AML-193 (cell line): ENCODE measurements at regions not wholly inside any gene's neighbourhood (a gene's known extent, or its start where the extent isn't known, plus 50 kb on each side); places are given as distances from the start of the nearest gene placed in this dataset.
"Not testable (repeated sequence)": the region's sequence is repeated elsewhere in the genome, so short reads cannot be mapped to it uniquely, and the experiment has no call there.

Source experiments
- DNase-seq, 2 experiments: peaks; one replicate each; lab custom pipeline; 2025; lab: John Stamatoyannopoulos, UW

DNA sequence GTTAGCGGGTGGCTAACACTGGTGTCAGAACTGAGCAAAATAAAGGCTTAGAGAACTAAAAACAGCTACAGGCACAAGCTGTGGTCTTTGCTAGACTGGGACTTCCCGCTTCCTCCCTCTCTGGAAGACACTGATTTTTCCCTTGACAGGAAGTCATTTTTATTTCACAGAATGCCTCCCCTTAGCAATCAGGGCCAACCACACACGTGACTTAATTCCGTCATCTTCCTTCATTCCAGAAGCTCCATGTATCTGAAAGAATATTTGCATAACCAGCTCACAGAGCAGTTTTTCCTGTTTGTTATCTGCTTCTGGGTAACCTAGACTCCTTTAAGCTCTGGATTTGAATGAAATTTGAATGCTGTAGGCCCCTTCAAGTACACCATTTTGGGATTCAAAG, 327.5 kb upstream of the FRG1 start:
- DNase-seq: no peak

DNA sequence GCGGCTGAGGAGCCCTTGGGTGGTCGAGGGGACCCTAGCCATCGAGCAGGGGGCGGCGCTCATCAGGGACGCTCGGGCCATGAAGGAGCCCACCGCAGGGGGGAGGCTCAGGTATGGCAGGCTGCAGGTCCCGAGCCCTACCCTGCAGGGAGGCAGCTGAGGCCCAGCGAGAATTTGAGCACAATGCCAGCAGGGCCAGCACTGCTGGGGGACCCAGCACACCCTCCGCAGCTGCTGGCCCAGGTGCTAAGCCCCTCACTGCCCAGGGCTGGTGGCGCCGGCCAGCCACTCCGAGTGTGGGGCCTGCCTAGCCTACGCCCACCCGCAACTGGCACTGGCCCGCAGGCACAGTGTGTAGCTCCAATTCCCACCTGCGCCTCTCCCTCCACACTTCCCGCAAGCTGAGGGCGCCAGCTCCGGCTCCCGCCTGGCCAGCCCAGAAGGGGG, 325.4 kb upstream of the FRG1 start:
- DNase-seq: no peak

DNA sequence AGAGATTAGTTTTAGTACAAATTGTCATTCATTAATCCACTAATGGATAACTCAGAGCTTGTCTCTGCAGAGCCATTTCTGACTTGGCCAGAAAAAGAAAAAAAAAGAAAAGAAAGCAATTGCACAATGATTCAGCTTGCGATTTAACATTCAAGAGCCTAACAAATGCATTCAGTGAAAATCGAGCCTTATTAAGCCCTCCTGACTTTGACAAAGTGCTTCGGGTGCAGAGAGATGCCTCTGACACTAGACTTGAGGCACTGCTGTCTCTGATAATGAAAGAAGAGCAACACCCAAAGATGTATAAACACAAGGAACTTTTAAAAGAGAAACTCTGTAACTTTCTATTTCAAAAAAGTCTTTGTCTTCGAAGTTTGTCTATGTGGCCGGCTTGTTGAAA, 322.9 kb upstream of the FRG1 start:
- DNase-seq: not testable (repeated sequence)

DNA sequence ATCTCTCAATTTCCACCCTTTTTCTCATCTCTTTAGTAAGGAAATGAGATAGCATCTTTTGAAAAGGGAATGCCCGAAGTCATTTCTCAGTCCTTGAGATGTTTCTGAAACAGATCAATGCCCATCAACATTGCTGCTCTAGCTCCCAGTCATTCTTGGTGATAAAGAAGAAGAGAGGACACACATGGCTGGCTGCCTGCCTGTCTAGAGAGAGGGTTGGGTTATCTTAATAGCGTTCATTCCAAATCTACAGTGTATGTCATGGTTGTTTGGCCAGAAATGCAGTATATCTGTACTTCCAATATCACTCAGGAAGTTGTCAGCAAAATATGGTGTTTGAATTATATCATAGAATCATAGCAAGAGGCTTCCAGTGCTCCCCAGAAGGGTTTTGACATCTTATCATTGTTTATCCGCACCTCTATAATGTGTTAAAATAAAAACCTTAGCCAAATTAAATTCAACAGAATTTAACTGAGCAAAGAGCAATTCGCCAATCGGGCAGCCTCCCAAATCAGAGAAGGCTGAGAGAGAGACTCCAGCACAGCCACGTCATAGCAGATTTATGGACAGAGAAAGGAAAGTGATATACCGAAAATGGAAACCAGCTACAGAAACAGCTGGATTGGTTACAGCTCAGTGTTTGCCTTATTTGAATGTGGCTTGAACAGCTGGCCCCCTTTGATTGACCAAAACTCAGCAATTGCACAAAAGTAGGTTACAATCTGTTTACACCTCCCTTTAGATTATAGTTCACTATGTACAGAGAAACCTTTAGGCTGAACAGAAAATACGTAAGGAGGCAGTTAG, 321.0 kb upstream of the FRG1 start:
- DNase-seq: not testable (repeated sequence)

DNA sequence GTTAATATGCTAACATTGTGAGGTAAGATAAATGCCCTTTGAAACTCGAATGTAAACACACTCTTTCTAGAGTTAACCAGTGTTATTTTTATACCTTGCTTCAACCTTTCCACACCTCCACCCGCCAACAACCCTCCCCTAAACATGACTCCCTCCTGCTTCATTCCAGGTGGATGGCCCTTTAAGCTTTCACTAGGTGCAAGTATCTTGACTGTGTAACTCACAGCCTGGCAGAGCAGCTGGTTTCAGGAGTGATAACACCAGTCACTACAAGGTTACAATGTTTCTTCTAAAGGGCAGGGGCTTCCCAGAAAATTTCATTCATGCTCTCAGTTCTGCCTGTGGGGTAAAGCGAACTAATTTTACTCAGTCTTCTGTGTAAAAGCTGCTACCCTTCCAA, 318.1 kb upstream of the FRG1 start:
- DNase-seq: not testable (repeated sequence)

DNA sequence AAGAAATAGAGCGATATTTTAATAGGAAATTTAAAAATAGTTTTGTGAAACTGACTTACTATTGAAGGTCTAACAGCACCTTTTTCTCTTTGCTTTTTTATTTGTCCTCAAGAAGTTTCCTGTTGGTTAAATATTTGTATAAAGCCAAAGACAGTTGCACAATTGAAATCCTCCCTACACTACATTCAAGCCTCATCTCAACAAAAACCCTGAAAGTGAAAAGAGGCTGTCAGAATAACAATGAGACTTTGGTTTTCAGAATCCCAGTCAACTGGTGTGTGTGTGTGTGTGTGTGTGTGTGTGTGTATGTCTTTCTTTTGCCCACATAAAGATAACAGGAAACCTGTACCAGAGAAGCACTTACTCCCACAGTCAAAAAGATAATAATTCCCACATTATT, 313.6 kb upstream of the FRG1 start:
- DNase-seq: not testable (repeated sequence)

DNA sequence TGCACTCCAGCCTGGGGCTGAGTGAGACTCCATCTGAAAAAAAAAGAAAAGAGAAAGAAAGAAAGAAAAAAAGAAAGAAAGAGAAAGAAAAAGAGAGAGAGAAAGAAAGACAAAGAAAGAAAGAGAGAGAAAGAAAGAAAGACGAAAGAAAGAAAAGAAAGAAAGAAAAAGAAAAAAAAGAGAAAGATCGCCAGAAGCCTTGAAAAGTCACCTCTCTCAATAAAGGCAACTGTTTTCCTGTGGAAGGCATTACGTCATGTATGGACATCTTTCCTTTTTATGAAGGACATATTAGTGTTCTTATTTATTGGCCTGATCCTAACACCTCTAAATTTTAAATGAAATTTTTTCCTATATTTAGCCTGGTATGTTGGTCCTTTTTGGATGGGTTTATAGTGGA, 310.9 kb upstream of the FRG1 start:
- DNase-seq: not testable (repeated sequence)

DNA sequence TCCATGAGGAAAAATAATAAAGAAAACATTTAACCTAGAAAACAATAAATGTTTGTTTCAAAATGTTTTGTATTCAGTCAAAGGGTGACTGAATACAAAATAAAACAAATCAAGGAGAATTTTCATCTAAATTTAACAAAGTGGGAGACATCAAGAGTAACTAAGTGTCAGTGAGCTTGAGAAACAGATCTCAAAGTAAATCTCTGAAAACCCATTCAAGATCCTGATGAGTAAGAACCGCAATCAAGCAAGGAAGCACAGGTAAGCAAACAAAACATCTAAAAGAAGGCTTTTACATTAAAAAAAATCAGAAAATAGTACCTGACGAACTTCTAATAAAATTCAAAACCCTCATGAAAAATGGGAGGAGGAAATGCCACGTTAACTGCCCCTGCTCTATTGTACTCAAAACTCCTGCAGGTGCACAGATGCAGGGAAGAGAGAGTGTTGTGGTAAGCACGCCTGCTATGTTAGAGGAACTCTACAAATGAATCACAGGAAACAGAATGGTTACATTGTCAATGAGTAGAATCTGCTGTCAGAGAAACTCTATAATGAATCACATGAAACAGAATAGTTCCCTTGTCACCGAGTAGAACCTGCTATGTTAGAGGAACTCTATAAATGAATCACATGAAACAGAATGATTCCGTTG, 309.6 kb upstream of the FRG1 start:
- DNase-seq: not testable (repeated sequence)

DNA sequence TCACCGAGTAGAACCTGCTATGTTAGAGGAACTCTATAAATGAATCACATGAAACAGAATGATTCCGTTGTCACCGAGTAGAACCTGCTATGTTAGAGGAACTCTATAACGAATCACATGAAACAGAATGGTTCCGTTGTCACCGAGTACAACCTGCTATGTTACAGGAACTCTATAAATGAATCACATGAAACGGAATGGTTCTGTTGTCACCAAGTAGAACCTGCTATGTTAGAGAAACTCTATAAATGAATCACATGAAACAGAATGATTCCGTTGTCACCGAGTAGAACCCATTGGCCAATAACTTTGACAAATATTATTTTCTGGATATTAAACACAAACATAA, 309.1 kb upstream of the FRG1 start:
- not testable (repeated sequence) for DNase-seq

DNA sequence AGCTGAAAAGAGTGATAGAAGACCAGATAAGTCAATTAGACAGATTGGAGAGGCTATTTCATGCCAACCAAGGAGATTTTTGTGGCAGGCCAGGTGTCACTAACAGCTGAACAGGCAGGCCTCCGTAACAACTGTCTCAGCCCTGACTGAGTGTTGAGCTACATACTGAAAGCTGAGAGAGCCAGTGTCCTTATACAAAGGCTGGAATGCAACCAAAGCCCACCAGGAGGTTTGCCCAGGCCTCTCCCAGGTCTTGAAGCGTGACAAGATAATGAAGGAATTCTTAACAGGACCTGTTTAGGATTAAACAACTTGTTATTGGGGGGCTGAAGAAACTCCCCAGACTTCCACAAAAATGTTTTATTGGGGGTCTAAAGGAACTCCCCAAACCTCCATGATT, 290.2 kb upstream of the FRG1 start:
- DNase-seq: not testable (repeated sequence)

DNA sequence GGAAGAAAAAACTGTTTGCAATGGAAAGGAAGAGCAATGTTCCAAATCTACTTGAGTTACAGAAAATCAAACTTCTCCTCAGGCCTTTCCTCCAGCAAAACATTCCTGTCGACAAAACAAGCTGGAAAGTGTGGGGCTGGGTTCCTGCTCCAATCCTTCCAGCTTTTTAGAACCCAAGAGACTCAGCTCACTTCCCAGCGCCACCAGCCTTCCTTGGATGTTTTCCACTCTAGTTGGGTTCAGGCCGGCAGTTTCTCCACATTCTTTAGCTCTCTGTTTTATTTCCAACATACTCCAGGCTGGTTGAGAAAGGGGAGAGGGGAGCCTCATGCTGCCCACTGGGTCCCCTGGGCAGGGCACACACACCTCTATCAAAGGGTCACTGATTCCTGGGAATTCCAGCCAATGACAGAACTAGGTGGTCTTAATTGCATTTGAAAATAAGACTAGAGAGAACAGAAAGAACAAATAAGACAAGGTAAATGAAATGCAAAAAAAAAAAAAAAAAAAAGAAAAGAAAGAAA, 287.5 kb upstream of the FRG1 start:
- not testable (repeated sequence) for DNase-seq

DNA sequence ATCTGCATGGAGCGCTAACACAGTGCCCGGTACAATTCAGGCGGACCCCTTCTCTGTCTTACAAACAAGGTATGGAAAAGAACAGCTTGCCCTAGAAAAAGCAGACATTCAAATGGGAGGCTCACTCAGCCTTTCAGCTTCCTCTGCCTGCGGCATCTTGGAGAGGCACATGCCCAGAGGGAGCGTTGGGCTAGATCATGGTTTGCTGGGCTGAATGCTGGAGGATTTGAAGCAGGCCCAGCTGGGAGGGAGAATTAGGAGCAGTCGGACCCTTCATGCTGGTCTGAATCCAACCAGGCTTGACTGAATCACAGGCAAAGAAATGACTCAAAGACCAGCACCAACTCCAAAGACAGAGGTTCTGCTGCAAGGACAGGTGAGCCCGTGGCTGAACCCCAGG, 286.7 kb upstream of the FRG1 start:
- not testable (repeated sequence) for DNase-seq

DNA sequence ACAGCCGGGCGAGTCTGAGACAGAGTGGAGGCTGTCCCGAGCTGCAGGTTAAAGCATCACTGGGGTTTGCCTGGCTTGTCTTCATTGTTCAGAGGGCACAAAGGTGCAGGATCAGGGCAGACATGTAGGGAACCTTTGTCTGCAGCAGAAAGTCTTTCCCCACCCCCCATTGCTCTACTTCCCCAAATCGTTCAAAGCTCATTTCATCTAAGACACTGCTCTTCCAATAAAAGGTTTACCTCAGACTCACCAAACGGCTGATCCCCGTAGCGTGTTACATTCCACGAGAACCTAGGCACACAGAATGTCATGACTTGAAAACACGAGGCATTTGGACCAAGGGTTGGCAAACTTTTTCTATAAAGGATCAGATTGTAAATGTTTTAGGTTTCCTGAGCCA, 286.3 kb upstream of the FRG1 start:
- DNase-seq: not testable (repeated sequence)

DNA sequence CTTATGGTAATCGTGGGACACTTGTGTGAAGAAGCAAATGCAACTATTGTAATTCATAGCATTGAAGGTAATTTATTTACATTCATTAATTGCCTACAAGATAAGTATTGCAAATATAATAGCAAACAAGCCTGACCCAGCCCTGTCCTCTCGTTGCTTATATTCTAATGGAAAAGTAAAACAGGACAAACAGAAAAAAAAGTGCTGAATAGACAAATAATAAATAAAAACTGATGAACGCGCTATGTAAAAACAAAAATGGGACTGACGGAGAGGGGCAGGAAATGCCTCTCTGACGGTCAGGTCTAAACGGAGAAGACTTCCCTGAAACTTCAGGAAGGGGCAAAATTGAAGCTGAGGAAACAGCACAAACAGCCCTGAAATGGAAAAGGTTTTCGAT, 284.9 kb upstream of the FRG1 start:
- not testable (repeated sequence) for DNase-seq

DNA sequence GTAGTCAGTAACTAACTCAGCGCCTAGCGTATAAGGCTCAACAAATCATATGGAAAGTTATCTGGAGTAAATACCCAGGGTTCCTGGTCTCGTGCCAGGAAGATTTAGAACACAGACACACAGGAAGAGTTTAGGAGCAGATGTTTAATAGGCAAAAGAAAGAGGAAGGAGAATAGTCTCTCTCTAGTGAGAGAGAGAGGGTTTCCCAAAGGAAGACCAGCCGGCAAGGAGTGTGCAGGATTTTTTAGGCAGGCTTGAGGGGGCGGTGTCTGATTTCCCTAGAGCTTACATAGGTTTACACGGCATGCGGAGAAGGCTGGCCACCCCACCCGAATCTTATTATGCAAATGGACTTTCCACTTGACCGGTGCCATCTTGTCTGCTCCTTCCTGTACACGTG, 284.0 kb upstream of the FRG1 start:
- DNase-seq: no peak

DNA sequence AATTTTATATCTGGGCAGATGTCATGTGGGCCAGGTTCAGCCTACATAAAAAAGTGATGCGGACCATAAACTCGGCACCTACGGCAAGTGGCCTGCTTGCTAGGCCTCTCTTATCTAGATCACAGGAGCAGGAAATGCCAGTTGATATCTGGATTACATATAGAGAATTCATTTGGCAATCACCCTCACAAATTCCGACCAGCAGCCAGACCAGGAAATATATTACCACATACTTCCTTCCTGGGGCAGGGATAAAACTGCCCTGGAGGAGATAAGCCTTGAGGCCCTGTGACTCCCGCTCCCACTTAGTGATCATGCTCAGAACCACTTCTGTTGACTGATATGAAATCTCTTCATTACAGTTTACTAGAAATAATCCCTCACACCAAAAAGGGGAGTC, 282.4 kb upstream of the FRG1 start:
- DNase-seq: peak in 1 of 2 experiments; percentile 0

DNA sequence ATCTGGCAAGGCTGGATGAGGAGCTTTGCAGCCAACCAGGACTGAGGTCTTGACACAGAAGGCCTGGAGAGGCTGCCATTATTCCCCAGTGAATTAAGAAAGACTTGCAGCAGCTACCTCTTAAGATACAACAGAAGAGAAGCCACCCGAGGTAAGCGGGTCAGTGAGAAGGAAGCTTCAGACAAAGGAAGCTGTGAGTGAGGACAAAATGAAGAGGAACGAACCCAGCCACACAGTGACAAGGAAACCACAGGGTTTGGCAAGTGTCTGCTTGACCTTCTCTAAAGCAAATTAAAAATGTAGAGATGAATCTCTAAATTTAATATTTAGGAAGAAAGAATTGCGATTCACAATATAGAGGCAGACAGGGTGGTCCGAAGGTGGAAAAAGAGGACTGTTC, 281.8 kb upstream of the FRG1 start:
- peak in 1 of 2 experiments; percentile 10 for DNase-seq

DNA sequence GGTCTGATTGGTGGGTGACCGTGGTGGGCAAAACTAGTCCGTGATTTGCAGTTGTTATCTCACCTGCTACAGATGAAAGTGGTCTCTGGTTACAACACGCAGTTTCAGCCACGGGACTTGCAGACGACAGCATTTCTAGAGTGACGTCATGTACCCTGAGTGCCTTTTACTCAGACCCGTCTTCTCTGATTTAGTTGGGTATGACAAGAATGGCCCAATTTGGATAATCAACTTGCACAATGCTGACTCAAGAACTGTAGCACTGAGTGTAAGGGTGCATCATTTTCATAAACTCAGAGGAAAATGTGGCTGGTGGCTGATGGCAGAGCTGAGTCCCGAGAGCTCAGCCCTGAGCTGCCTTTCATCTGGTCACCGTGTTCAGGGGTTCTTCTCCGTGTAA, 281.4 kb upstream of the FRG1 start:
- no peak for DNase-seq

DNA sequence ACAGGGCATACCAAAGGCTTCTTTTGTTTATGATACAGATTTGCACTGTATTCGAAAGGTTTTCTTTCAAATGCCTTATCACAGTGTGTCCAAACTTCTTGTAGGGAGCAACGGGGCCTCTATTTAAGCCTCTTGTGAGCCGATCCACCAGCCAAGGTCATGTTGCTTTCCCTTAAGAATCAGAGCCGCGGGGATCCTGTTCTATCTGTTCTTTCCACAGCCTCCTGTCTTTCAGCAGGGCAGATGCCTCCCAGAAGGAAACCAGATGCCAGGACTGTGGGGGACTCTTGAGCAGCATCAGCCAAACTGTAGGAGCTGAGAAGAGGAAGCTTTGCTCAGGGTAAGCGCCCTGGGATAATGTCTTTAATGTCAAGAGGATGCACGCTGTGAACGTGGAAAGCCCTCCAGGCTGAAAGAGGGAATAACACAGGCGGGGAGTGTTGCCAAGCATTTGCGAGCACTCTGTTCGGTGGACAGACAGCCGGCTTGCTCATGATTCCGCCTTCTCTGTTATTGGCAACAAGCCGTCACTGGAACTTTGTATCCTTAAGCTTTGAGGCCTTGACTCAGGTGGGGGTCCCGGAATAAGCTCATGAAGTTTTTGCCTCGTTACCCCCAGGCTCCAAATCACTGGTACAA, 279.8 kb upstream of the FRG1 start:
- DNase-seq: no peak

DNA sequence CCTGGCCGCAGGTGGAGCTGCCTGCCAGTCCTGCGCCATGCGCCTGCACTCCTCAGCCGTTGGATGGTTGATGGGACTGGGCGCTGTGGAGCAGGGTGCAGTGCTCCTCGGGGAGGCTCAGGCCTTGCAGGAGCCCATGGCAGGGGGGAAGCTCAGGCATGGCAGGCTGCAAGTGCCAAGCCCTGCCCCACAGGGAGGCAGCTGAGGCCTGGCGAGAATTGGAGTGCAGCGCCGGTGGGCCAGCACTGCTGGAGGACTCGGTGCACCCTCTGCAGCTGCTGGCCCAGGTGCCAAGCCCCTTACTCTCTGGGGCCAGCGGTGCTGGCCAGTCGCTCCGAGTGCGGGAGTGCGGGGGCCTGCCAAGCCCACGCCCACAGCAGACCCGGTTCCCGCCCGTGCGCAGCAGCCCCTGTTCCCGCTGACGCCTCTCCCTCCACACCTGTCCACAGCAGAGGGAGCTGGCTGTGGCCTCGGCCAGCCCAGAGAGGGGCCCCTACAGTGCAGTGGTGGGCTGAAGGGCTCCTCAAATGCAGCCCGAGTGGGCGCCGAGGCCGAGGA, 275.9 kb upstream of the FRG1 start:
- no peak for DNase-seq

DNA sequence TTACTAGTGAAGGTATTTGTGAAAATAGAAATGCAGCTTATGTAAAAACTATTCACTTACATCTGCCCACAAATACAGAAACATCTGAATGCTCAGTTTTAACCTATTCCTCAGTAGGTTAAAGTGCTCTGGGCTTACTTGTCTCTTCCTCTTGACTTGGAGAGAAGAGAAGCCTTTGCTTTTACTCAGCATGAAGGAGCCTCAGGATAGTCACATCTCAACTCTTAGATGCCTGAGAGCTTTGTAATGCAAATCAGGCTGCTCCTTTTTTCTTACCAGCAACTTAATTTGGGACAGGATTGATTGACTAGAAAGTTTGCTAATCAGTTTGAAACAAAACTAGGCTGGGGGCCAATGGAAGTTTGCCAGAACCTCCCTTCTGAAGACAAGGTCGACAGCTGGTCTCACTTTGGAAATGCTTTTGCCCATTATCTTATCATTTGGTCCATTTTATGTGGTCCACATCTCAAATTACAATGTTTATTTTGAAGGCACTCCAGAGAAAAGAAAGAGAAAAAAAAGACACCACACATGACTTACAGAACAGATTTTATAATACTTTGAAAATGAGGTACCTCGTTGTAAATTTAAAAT, 274.9 kb upstream of the FRG1 start:
- DNase-seq: not testable (repeated sequence)

DNA sequence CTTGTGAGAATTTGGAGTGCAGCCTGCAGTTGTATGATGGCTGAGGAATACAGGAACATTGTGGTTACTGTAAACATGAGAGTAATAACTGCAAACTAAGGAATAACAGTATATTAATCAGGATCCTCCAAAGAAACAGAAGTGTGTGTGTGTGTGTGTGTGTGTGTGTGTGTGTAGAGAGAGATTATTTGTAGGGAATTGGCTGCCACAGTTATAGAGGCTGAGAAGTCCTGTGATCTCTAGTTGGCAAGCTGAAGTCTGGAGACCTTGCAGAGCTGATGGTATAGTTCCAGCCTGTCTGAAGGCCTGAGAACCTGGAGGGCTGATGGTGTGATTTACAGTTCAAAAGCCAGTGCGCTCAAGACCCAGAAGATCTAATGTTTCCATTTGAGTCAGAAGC, 273.3 kb upstream of the FRG1 start:
- not testable (repeated sequence) for DNase-seq
